ENCODE measurements at regions not wholly inside any gene's neighbourhood (a gene's known extent, or its start where the extent isn't known, plus 50 kb on each side); places are given as distances from the start of the nearest gene placed in this dataset.

- POLR2A ChIA-PET (ENCODE audit: partially characterized antibody) = no interaction called here
- no peak for TF ChIP-seq BACH1 (IDR thresholded peaks at IDR 0.05; ENCODE audit: low read length)
- no peak for TF ChIP-seq EZH2 (IDR thresholded peaks at IDR 0.05; ENCODE audit: low read depth, low read length, severe bottlenecking)
- TF ChIP-seq NRF1 (IDR thresholded peaks at IDR 0.05; ENCODE audit: low read depth, low read length) = no peak
- no peak for TF ChIP-seq KDM5A (IDR thresholded peaks at IDR 0.05; ENCODE audit: low read length)
- no peak for TF ChIP-seq POLR2A (IDR thresholded peaks at IDR 0.05; ENCODE audit: control extremely low read depth in 1 of 2, low read depth in 2 of 2, low read length in 2 of 2)
- TF ChIP-seq TCF12 (IDR thresholded peaks at IDR 0.05; ENCODE audit: low read depth, low read length) = no peak
- TF ChIP-seq SIN3A (conservative IDR thresholded peaks at IDR 0.05 in 1 of 2, IDR thresholded peaks at IDR 0.05 in 1 of 2; ENCODE audit: low read depth in 1 of 2, low read length in 2 of 2) = no peak
- no peak for TF ChIP-seq MAX (IDR thresholded peaks at IDR 0.05)
- TF ChIP-seq CHD2 (IDR thresholded peaks at IDR 0.05; ENCODE audit: low read length) = no peak
- TF ChIP-seq FOSL1 (IDR thresholded peaks at IDR 0.05; ENCODE audit: insufficient read depth, low read depth, low read length) = no peak
- TF ChIP-seq SAP30 (IDR thresholded peaks at IDR 0.05; ENCODE audit: insufficient read depth, insufficient replicate concordance, low read length) = no peak
- TF ChIP-seq TEAD4 (IDR thresholded peaks at IDR 0.05; ENCODE audit: low read depth, low read length) = no peak
- no peak for TF ChIP-seq ATF3 (IDR thresholded peaks at IDR 0.05; ENCODE audit: insufficient read depth, low read depth, low read length)
- no peak for TF ChIP-seq ASH2L (IDR thresholded peaks at IDR 0.05; ENCODE audit: low read length)
- no peak for TF ChIP-seq GABPA (IDR thresholded peaks at IDR 0.05; ENCODE audit: borderline replicate concordance, insufficient read depth, low read length)
Observed at GRCh38 chr14:61643555-61643954, 51.8 kb upstream of the HIF1A start.

More at GRCh38 chr14:61643555-61643954, 51.8 kb upstream of the HIF1A start:
- Histone ChIP-seq H2BK120ac (replicated peaks; ENCODE audit: low read depth, low read length) (no peak overlapping the region), H4K20me1 (replicated peaks in 1 of 2; ENCODE audit: control insufficient read depth in 1 of 2, insufficient read depth in 2 of 2, low read length in 2 of 2) (no peaks in the 10 kb centered on the region), H3K36me3 (ENCODE audit: control insufficient read depth in 2 of 4, insufficient read depth in 4 of 4, low read length in 3 of 4) (no peaks in the 10 kb centered on the region), H2BK20ac (ENCODE audit: low read length) (no peak overlapping the region), H3K4me1 (replicated peaks in 1 of 4; ENCODE audit: control insufficient read depth in 3 of 4, insufficient read depth in 4 of 4, low read length in 3 of 4) (no peaks in the 10 kb centered on the region), H2BK15ac (ENCODE audit: low read length) (no peak overlapping the region), H3K56ac (replicated peaks; ENCODE audit: insufficient read length, low read depth, low read length) (no peak overlapping the region), H3K23ac (ENCODE audit: insufficient read length) (no peak overlapping the region), H3K18ac (ENCODE audit: extremely low read depth, low read length) (no peak overlapping the region), H4K5ac (ENCODE audit: insufficient read length, low read depth, low read length) (no peak overlapping the region), H3K27ac (ENCODE audit: low read depth, low read length) (no peak overlapping the region), H3K14ac (ENCODE audit: insufficient read length) (no peak overlapping the region), H3K79me1 (ENCODE audit: low read depth, low read length) (no peaks in the 10 kb centered on the region), H3K27me3 (replicated peaks in 1 of 4; ENCODE audit: control insufficient read depth in 3 of 4, extremely low read depth in 1 of 4, insufficient read depth in 3 of 4, low read length in 3 of 4) (no peaks in the 10 kb centered on the region), H3K23me2 (ENCODE audit: low read depth, low read length) (no peaks in the 10 kb centered on the region; the same call in 1 of the 2 replicates), H3K4me2 (ENCODE audit: insufficient read depth in 1 of 2, low read depth in 2 of 2, low read length in 2 of 2) (no peak overlapping the region), H2BK12ac (ENCODE audit: low read depth, low read length) (no peak overlapping the region), H2AK5ac (ENCODE audit: low read depth, low read length) (no peak overlapping the region), H3K79me2 (ENCODE audit: control insufficient read depth in 1 of 2, insufficient read depth in 2 of 2, low read length in 2 of 2) (no peaks in the 10 kb centered on the region), H3K9me3 (ENCODE audit: insufficient read depth in 2 of 2, low read depth in 1 of 2, low read length in 1 of 2) (no peaks in the 10 kb centered on the region), H4K8ac (ENCODE audit: extremely low read depth, insufficient read depth, low read length) (no peak overlapping the region), H3K9ac (replicated peaks in 1 of 4; ENCODE audit: extremely low read depth in 1 of 4, low read depth in 3 of 4, low read length in 3 of 4) (no peak overlapping the region), H2AFZ (ENCODE audit: low read length) (no peak overlapping the region), H3K4ac (replicated peaks; ENCODE audit: insufficient read length, low read depth, low read length) (no peak overlapping the region), H2BK5ac (ENCODE audit: low read depth, low read length) (no peak overlapping the region), H3K4me3 (ENCODE audit: extremely low read depth in 1 of 4, insufficient read depth in 2 of 4, low read depth in 3 of 4, low read length in 4 of 4) (no peak overlapping the region), H4K91ac (replicated peaks; ENCODE audit: insufficient read length, low read length) (no peak overlapping the region)
- WGBS, 2 experiments (ENCODE audit: extremely low coverage in 1 of 2, insufficient coverage in 1 of 2, insufficient read length in 1 of 2, insufficient replicate concordance in 2 of 2, low coverage in 1 of 2, low lambda C conversion rate in 2 of 2, missing lambda C conversion rate in 1 of 2) = 81% methylated on average over 3 of the region's 3 CpGs; no CpG with 5 or more reads in 1 of the 2 experiments
- DNase-seq (ENCODE audit: low read depth in 1 of 2, low spot score in 2 of 2) (no peak), FAIRE-seq (no peak)
- CTCF ChIA-PET (ENCODE audit: partially characterized antibody) = interaction anchor here (1.0 kb wide), 1 partner anchor 75 kb away, joined by 3 read pairs; no protein-coding TSS in a partner anchor

Data from H1 (cell line).